Progenitor cell of endocrine pancreas (in vitro differentiated cells): ENCODE measurements at regions not wholly inside any gene's neighbourhood (a gene's known extent, or its start where the extent isn't known, plus 50 kb on each side); places are given as distances from the start of the nearest gene placed in this dataset.

ENCODE experiments used
- DNase-seq: peaks from one replicate; pipeline ENCODE4 v3.0.0; 2021; ENCODE audit warnings: low spot score; ENCODE audit not compliant: unreplicated experiment
- H3K27ac Mint-ChIP-seq: 2 replicates; pipeline ENCODE4 v1.8.0; 2021; ENCODE audit warnings: mild to moderate bottlenecking, moderate library complexity, mixed read lengths
- H3K27me3 Mint-ChIP-seq: 2 replicates; pipeline ENCODE4 v1.8.0; 2021; ENCODE audit warnings: mixed read lengths
- H3K36me3 Mint-ChIP-seq: 2 replicates; pipeline ENCODE4 v1.8.0; 2022; ENCODE audit warnings: mixed read lengths; ENCODE audit not compliant: insufficient read depth
- H3K4me1 Mint-ChIP-seq: 2 replicates; pipeline ENCODE4 v1.8.0; 2021; ENCODE audit warnings: low read depth, mixed read lengths
- H3K4me3 Mint-ChIP-seq: 2 replicates; pipeline ENCODE4 v1.8.0; 2021; ENCODE audit warnings: low read depth, mild to moderate bottlenecking, moderate library complexity, mixed read lengths
- H3K9me3 Mint-ChIP-seq: 2 replicates; pipeline ENCODE4 v1.8.0; 2021; ENCODE audit warnings: low read depth, mixed read lengths
- CTCF ChIP-seq: fragments of 200-600 bp; sonication (generic); IDR thresholded peaks from one replicate; pipeline ENCODE4 v1.5.0; 2021; ENCODE audit warnings: antibody characterized with exemption, mild to moderate bottlenecking; ENCODE audit not compliant: unreplicated experiment

GRCh38 chr5:10157085-10157669, 92.5 kb downstream of the ATPSCKMT start:
- TF ChIP-seq CTCF: no peak
- Mint-ChIP-seq H3K4me1 (peaks cover 20% of the 10 kb centered on the region), H3K9me3 (no peaks in the 10 kb centered on the region), H3K36me3 (no peaks in the 10 kb centered on the region), H3K27me3 (peaks cover 10% of the 10 kb centered on the region), H3K27ac (no peak overlapping the region), H3K4me3 (no peak overlapping the region)
- DNase-seq: no peak

GRCh38 chr5:10155897-10156667, 93.6 kb downstream of the ATPSCKMT start:
- Mint-ChIP-seq H3K4me1 (peaks cover 20% of the 10 kb centered on the region), H3K36me3 (no peaks in the 10 kb centered on the region), H3K27ac (no peak overlapping the region), H3K4me3 (no peak overlapping the region), H3K9me3 (no peaks in the 10 kb centered on the region), H3K27me3 (peaks cover 6% of the 10 kb centered on the region)
- TF ChIP-seq CTCF: no peak
- no peak for DNase-seq

- TF ChIP-seq CTCF: no peak
- H3K9me3 Mint-ChIP-seq: no peaks in the 10 kb centered on the region
- DNase-seq: no peak
- no peak overlapping the region for H3K27ac Mint-ChIP-seq
- H3K4me3 Mint-ChIP-seq: no peak overlapping the region
- H3K27me3 Mint-ChIP-seq: peaks cover 7% of the 10 kb centered on the region
- no peaks in the 10 kb centered on the region for H3K36me3 Mint-ChIP-seq
- H3K4me1 Mint-ChIP-seq: peaks cover 21% of the 10 kb centered on the region
Observed at GRCh38 chr5:10153808-10154537, 95.7 kb downstream of the ATPSCKMT start.

GRCh38 chr5:10153394-10153793, 96.3 kb downstream of the ATPSCKMT start:
- H3K4me3 Mint-ChIP-seq: no peak overlapping the region
- DNase-seq: no peak
- no peak overlapping the region for H3K27ac Mint-ChIP-seq
- no peaks in the 10 kb centered on the region for H3K36me3 Mint-ChIP-seq
- H3K27me3 Mint-ChIP-seq: peaks cover 5% of the 10 kb centered on the region
- peaks cover 21% of the 10 kb centered on the region for H3K4me1 Mint-ChIP-seq
- no peaks in the 10 kb centered on the region for H3K9me3 Mint-ChIP-seq
- TF ChIP-seq CTCF: no peak

- Mint-ChIP-seq H3K4me3 (no peak overlapping the region), H3K9me3 (no peaks in the 10 kb centered on the region), H3K4me1 (peaks cover 15% of the 10 kb centered on the region), H3K27me3 (peaks cover 5% of the 10 kb centered on the region), H3K27ac (no peak overlapping the region), H3K36me3 (no peaks in the 10 kb centered on the region)
- no peak for TF ChIP-seq CTCF
- no peak for DNase-seq
Observed at GRCh38 chr5:10151656-10152055, 98.0 kb downstream of the ATPSCKMT start.
